ENCODE measurements at regions not wholly inside any gene's neighbourhood (a gene's known extent, or its start where the extent isn't known, plus 50 kb on each side); places are given as distances from the start of the nearest gene placed in this dataset.
A peak's percentile ranks its signal among the peaks of the same experiment; 100 is the strongest.

DNA sequence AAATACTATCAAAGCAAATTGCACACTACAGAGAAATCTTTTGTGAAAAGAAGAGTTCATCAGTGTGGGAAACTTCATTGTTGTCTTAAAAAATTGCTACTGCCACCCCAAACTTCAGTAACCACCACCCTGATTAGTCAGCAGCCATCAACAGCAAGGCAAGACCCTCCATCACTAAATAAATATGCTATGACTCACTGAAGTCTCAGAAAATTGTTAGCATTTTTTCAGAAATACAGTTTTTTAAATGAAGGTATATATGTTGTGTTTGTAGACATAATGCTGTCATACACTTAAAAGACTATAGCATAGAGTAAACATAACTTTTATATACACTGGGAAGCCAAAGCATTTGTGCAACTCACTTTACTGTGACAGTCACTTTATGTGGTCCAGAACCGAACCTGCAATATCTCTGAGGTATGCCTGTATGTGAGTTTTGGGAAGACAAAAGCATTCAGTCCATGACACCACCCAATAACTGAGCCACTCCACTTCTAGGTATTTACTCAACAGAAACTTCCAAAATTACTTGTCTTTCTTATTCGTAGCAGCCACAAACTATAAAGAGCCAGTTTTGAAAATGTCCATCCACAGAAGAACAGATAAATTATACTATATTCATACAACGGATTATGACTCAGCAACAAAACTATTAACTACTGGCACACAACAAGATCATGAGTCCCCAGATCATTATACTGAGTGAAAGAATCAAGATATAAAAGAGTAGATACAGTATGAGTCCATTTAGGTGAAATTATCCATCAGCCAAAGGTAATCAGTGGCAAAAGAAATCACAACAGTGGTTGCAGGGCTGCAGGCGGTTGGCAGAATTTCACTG is 649.6 kb downstream of the BCL11B start:
- TF ChIP-seq, protein P1, sequence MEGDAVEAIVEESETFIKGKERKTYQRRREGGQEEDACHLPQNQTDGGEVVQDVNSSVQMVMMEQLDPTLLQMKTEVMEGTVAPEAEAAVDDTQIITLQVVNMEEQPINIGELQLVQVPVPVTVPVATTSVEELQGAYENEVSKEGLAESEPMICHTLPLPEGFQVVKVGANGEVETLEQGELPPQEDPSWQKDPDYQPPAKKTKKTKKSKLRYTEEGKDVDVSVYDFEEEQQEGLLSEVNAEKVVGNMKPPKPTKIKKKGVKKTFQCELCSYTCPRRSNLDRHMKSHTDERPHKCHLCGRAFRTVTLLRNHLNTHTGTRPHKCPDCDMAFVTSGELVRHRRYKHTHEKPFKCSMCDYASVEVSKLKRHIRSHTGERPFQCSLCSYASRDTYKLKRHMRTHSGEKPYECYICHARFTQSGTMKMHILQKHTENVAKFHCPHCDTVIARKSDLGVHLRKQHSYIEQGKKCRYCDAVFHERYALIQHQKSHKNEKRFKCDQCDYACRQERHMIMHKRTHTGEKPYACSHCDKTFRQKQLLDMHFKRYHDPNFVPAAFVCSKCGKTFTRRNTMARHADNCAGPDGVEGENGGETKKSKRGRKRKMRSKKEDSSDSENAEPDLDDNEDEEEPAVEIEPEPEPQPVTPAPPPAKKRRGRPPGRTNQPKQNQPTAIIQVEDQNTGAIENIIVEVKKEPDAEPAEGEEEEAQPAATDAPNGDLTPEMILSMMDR (IDR thresholded peaks at IDR 0.05; ENCODE audit: low read depth, low read length, missing control alignments): no peak
- no peak overlapping the region for H3K4me3 ChIP-seq (ENCODE audit: low read depth, low read length)
- in situ Hi-C loops (cut with HindIII; ENCODE audit: low sequenced_read_pairs): no loop called here
- peak; percentile 5 for DNase-seq (ENCODE audit: low read depth)

DNA sequence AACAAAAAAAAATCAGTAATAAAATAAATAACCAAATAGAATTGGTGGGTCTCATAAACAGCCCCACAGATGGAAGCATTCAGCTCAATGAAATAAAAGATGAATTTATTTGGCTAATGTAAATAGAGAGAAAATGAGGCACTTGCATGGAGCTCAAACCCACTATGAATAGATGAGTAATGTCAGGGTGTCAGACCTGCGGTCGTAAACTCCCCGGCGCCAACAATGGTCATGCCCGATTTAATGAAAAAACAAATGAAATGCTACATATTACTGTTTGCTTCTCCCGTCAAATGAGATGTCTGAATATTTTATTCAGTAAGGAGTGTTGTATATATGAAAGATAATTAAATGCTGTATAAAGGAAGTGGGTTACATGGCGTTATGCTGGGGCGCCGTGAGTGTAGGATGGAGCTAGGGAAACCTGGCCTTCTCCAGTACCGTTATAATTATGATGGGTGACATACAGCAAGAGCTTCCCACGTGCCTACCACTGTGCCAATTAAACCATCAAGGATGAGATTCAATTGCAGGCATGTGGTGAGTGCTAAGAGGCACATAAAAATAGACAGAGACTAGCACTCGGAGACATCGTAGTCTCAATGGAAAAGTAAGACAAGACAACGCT is 648.1 kb downstream of the BCL11B start:
- TF ChIP-seq, protein P1 (IDR thresholded peaks at IDR 0.05; ENCODE audit: low read depth, low read length, missing control alignments): no peak
- H3K4me3 ChIP-seq (ENCODE audit: low read depth, low read length): no peak overlapping the region
- DNase-seq (ENCODE audit: low read depth): peak; percentile 9
- in situ Hi-C loops (cut with HindIII; ENCODE audit: low sequenced_read_pairs): no loop called here

DNA sequence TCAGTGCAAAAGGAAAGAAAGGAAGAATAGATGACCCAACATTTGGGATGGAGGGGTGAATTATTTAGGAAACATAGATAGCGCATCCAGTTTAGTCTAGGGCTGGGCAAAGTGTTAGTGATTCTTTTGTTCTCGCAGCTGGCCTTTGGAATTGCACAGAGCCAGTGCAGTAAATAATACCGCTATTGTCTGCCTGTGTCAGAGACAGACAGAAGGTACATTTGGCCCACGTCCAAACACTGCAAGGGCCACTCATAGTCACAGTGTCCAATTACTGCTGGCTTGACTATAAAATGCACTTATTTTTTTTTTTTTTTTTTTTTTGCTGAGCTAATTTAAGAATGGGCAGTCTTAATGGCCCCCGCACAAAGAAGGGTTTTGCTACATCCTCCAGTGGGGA is 638.6 kb downstream of the BCL11B start:
- no peak for DNase-seq (ENCODE audit: low read depth)
- in situ Hi-C loops (cut with HindIII; ENCODE audit: low sequenced_read_pairs): no loop called here
- no peak overlapping the region for H3K4me3 ChIP-seq (ENCODE audit: low read depth, low read length)
- TF ChIP-seq, protein P1 (IDR thresholded peaks at IDR 0.05; ENCODE audit: low read depth, low read length, missing control alignments): no peak

DNA sequence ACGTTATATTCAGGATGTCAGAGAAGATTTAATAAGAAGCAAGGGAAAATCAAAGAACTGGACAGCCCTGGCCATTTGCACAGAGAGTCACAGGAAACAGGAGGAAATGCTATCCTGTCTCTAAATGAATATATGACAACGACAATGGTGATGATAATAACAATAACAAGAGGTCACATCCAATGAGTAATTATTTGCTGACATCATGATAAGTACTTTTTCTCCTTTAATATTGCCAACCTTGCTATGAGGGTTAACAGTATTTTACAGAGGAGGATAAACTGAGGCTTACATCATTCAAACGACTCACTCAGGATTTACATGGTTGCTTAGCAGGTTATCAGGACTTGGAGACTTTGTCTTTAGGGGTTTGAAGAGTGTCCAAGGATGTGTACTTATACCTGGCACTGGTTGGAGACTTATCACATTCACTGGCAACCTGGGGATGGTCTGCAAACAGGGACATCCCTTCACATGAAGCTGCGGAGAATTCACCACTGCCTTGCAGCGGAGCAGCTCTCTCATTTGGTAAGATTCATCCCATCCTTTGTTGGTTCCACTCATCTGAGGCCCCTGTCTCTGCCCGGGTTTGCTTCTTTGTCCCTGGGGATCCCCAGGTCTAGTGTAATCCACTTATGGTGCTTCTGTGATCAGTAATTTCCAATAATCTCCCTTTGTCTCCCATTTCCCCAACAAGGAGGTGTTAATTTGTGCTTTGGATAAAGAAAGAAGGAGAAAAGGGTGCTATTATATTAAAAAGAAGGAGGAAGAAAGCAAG is 637.8 kb downstream of the BCL11B start:
- no peak overlapping the region for H3K4me3 ChIP-seq (ENCODE audit: low read depth, low read length)
- DNase-seq (ENCODE audit: low read depth): no peak
- TF ChIP-seq, protein P1 (IDR thresholded peaks at IDR 0.05; ENCODE audit: low read depth, low read length, missing control alignments): no peak
- in situ Hi-C loops (cut with HindIII; ENCODE audit: low sequenced_read_pairs): no loop called here

DNA sequence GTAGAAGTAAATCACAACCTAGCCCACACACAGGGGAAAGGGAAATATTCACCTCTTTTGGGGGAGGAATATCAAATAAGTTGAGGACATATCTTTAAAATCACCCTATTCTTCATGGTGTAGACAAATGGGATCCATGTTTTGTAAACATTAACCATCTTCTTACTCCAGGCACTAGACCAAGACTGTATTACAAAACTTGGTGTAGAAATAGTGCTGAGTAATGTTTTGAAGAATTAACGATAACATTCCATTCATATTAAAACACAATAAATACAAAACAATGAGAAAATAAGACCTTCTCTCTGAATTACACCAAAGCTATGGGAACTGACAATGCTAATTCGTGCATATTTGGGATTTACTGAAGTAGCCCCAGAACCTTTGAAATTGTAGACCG is 633.6 kb downstream of the BCL11B start:
- no peak for DNase-seq (ENCODE audit: low read depth)
- H3K4me3 ChIP-seq (ENCODE audit: low read depth, low read length): no peak overlapping the region
- TF ChIP-seq, protein P1 (IDR thresholded peaks at IDR 0.05; ENCODE audit: low read depth, low read length, missing control alignments): no peak
- in situ Hi-C loops (cut with HindIII; ENCODE audit: low sequenced_read_pairs): no loop called here

DNA sequence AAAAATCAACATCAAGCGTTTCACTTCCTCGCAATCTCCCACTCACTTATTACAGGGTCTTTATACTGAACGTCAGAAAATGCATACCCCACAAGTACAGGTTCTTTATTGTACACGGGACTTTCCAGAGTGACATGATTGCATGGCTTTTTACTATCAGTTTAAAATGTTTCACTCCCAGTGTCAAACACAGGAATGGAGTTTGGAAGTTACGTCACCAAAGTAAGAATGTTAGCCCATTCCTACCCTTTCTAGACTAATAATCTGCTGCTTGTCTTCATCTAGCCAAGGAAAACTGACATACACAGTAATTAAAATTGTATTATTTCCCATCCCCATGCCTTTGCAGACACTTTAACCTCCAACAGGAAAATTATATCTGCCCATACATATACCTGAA is 624.2 kb downstream of the BCL11B start:
- no peak for DNase-seq (ENCODE audit: low read depth)
- no peak overlapping the region for H3K4me3 ChIP-seq (ENCODE audit: low read depth, low read length)
- in situ Hi-C loops (cut with HindIII; ENCODE audit: low sequenced_read_pairs): no loop called here
- TF ChIP-seq, protein P1 (IDR thresholded peaks at IDR 0.05; ENCODE audit: low read depth, low read length, missing control alignments): no peak
